K562 (cell line): ENCODE measurements at regions not wholly inside any gene's neighbourhood (a gene's known extent, or its start where the extent isn't known, plus 50 kb on each side); places are given as distances from the start of the nearest gene placed in this dataset.
A peak's percentile ranks its signal among the peaks of the same experiment; 100 is the strongest.

Experiments used
- ATAC-seq: fragments of 200-7000 bp; cut with Tn5 transposase; 3 replicates; pipeline ENCODE4 v1.9.1; 2020; ENCODE audit warnings: moderate library complexity
- BruUV-seq: library from RNA; stranded (reverse); fragments of 400-500 nt; replicated peaks from 2 replicates; lab custom pipeline; 2021; lab: Mats Ljungman, UMichigan
- CTCF ChIA-PET: fragments of 300-600 bp; formaldehyde crosslinking; extraction: SDS; loops from one replicate; lab custom pipeline; 2021; ENCODE audit warnings: low intra/inter-chr PET ratio; lab: Yijun Ruan, JAX
- POLR2A ChIA-PET: fragments of 300-600, 350-650 bp; sonication (Branson Sonifier 250); formaldehyde crosslinking; extraction: SDS; loops from one replicate; lab custom pipeline; 2021; ENCODE audit warnings: antibody characterized with exemption, inconsistent platforms; lab: Yijun Ruan, JAX
- DNase-seq, 4 experiments: peaks; one replicate each; pipeline versions ENCODE4 v3.0.0 to v3.0.0-alpha.2; 2011 to 2018; ENCODE audit warnings: low spot score in 3 of 4, mixed read lengths in 3 of 4; ENCODE audit errors: extremely low read depth in 1 of 4
- FAIRE-seq: peaks from 2 replicates; lab custom pipeline; 2011; peaks lifted over from hg19 to GRCh38; lab: Jason Lieb, UNC
- H2AFZ ChIP-seq: 2 replicates; pipeline ENCODE4 v1.6.0; 2011; ENCODE audit warnings: low read depth, low read length, control low read depth, inconsistent platforms
- H3K27ac ChIP-seq: fragments of 200-600 bp; 3 replicates; pipeline ENCODE4 v1.8.0; 2011; ENCODE audit warnings: low read depth, mild to moderate bottlenecking, control low read depth, inconsistent platforms, low read length, moderate library complexity, mixed read lengths; ENCODE audit errors: extremely low read depth
- H3K27me3 ChIP-seq, 2 experiments: fragments of 300-600 bp in 1 of 2; 2 replicates in 1 of 2; 3 replicates in 1 of 2; pipeline versions ENCODE4 v1.6.0 to v1.8.0; 2011; ENCODE audit warnings: inconsistent platforms in 2 of 2, low read length in 2 of 2, mild to moderate bottlenecking in 1 of 2, mixed read lengths in 1 of 2, moderate library complexity in 1 of 2; ENCODE audit not compliant: control insufficient read depth in 2 of 2, insufficient read depth in 2 of 2
- H3K36me3 ChIP-seq: fragments of 300-600 bp; 3 replicates; pipeline ENCODE4 v1.8.0; 2011; ENCODE audit warnings: mild to moderate bottlenecking, low read length, inconsistent platforms; ENCODE audit not compliant: control insufficient read depth, insufficient read depth
- H3K4me1 ChIP-seq, 2 experiments: fragments of 200-600 bp in 1 of 2; replicated peaks in 1 of 2; 2 replicates in 1 of 2; 3 replicates in 1 of 2; pipeline versions ENCODE4 v1.5.1 to v1.8.0; 2011; ENCODE audit warnings: inconsistent platforms in 2 of 2, low read length in 2 of 2, mild to moderate bottlenecking in 1 of 2, mixed read lengths in 1 of 2, moderate library complexity in 1 of 2; ENCODE audit not compliant: control insufficient read depth in 2 of 2, insufficient read depth in 2 of 2
- H3K4me2 ChIP-seq: 2 replicates; pipeline ENCODE4 v1.6.1; 2011; ENCODE audit warnings: low read length, control low read depth, inconsistent platforms, mixed read lengths; ENCODE audit not compliant: insufficient read depth
- H3K4me3 ChIP-seq: fragments of 200-600 bp; sonication (generic), shearing (Covaris generic); 2 replicates; pipeline ENCODE4 v1.5.1; 2016; ENCODE audit warnings: control low read depth, inconsistent platforms
- H3K79me2 ChIP-seq: fragments of 200-600 bp; 3 replicates; pipeline ENCODE4 v1.8.0; 2011; ENCODE audit warnings: low read length, inconsistent platforms; ENCODE audit not compliant: control insufficient read depth, insufficient read depth
- H3K9ac ChIP-seq, 2 experiments: 2 replicates each; pipeline versions ENCODE4 v1.6.0 to v1.6.1; 2011; ENCODE audit warnings: low read depth in 2 of 2, low read length in 2 of 2, control low read depth in 1 of 2, inconsistent platforms in 1 of 2, mild to moderate bottlenecking in 1 of 2, mixed read lengths in 1 of 2; ENCODE audit not compliant: insufficient read depth in 1 of 2
- H3K9me1 ChIP-seq: one replicate; pipeline ENCODE4 v1.6.0; 2011; ENCODE audit warnings: inconsistent platforms, mild to moderate bottlenecking, low read length, moderate library complexity; ENCODE audit not compliant: control insufficient read depth, insufficient read depth
- H3K9me3 ChIP-seq: replicated peaks from 2 replicates; pipeline ENCODE4 v1.5.1; 2011; ENCODE audit warnings: low read depth, low read length, inconsistent platforms; ENCODE audit not compliant: control insufficient read depth, insufficient read depth
- H4K20me1 ChIP-seq: replicated peaks from 2 replicates; pipeline ENCODE4 v1.6.1; 2011; ENCODE audit warnings: low read length, inconsistent platforms, mixed read lengths; ENCODE audit not compliant: control insufficient read depth, insufficient read depth
- CEBPG ChIP-seq, 3 experiments: fragments of 200-800 bp in 1 of 3; sonication (Bioruptor generic) in 1 of 3; sonication (generic) in 1 of 3; formaldehyde crosslinking in 1 of 3; IDR thresholded peaks in 2 of 3; conservative IDR thresholded peaks in 1 of 3; 2 replicates each; pipeline versions ENCODE4 v1.6.1 to v1.8.0; 2016 to 2022; ENCODE audit warnings: missing compliant biosample characterization in 2 of 3, missing genetic modification characterization in 2 of 3, mild to moderate bottlenecking in 1 of 3, missing genetic modification reagents in 1 of 3
- CTBP1 ChIP-seq: fragments of 450-650 bp; IDR thresholded peaks from 2 replicates; pipeline ENCODE4 v1.6.1; 2016; ENCODE audit warnings: borderline replicate concordance
- EHMT2 ChIP-seq: fragments of 450-650 bp; IDR thresholded peaks from 2 replicates; pipeline ENCODE4 v1.6.1; 2018; ENCODE audit warnings: antibody characterized with exemption
- MAFG ChIP-seq: fragments of 450-650 bp; conservative IDR thresholded peaks from 2 replicates; pipeline ENCODE4 v1.6.1; 2016; ENCODE audit warnings: missing genetic modification characterization, missing compliant biosample characterization
- ZSCAN32 ChIP-seq: fragments of 450-650 bp; formaldehyde crosslinking; IDR thresholded peaks from 2 replicates; pipeline ENCODE4 v1.4.0; 2020; ENCODE audit warnings: mild to moderate bottlenecking, moderate library complexity
- WGBS: fragments of 100-300 bp; shearing (Covaris generic); methylation state at CpG from one replicate; pipeline ENCODE4 v1.1.6; 2016; ENCODE audit warnings: low coverage, mixed read lengths; ENCODE audit not compliant: insufficient coverage; ENCODE audit errors: missing lambda C conversion rate; 5-methylcytosine and 5-hydroxymethylcytosine counted together
- in situ Hi-C: fragments of 300-500 bp; cut with MboI; formaldehyde crosslinking; loops from 4 replicates; pipeline ENCODE4 v1.15.0; 2018; ENCODE audit warnings: inconsistent platforms, mixed read lengths
- intact Hi-C: fragments of 100-400 bp; cut with micrococcal nuclease; formaldehyde crosslinking; loops from 2 replicates; pipeline ENCODE4 v1.14.2; 2022
- TF ChIP-seq, protein P1 (sequence below), 2 experiments: fragments of 450-650 bp in 1 of 2; sonication (generic) in 1 of 2; formaldehyde crosslinking in 1 of 2; IDR thresholded peaks in 1 of 2; conservative IDR thresholded peaks in 1 of 2; 2 replicates each; pipeline versions ENCODE4 v1.6.1 to v1.8.1; 2016 to 2023; ENCODE audit warnings: mild to moderate bottlenecking in 2 of 2, moderate library complexity in 2 of 2, inconsistent platforms in 1 of 2, missing genetic modification reagents in 1 of 2

DNA sequence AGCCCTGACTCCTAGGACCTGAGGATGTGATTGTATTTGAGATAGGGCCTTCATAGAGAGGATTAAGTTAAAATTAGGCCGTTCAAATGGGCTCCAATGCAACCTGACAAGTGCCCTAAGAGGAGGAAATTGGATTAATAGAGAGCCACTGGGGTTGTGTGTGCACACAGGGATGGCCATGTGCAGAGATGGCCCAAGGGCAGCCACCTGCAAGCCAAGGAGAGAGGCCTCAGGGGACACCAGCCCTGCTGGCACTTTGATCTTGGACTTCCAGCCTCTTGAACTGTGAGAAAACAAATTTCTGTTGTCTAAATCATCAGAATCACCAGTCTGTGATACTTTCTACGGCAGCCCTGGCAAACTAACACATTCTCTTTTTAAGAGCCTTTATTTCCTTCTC, 598.8 kb downstream of the UTRN start:
- intact Hi-C loops, result no loop called here
- FAIRE-seq (no peak), DNase-seq (no peak), ATAC-seq (no peak)
- Histone ChIP-seq H3K9me1 (no peaks in the 10 kb centered on the region), H3K4me3 (no peak overlapping the region), H3K4me2 (no peak overlapping the region), H4K20me1 (no peaks in the 10 kb centered on the region), H3K9me3 (no peaks in the 10 kb centered on the region), H3K9ac (no peak overlapping the region), H3K79me2 (no peaks in the 10 kb centered on the region), H3K36me3 (no peaks in the 10 kb centered on the region), H2AFZ (no peak overlapping the region), H3K27me3 (peaks cover 0 to 5% of the 10 kb centered on the region in 2 experiments; a peak in 2 of 5 replicates), H3K27ac (no peak overlapping the region), H3K4me1 (peaks cover 5 to 14% of the 10 kb centered on the region in 2 experiments; a peak in 2 of 5 replicates)
- BruUV-seq, result no TSS peak
- in situ Hi-C loops, result no loop called here
- CTCF ChIA-PET, result no interaction called here
- WGBS, result 7% methylated on average over 2 of the region's 2 CpGs
- TF ChIP-seq EHMT2, result no peak
- no peak for TF ChIP-seq MAFG (tag)
- POLR2A ChIA-PET, result no interaction called here

DNA sequence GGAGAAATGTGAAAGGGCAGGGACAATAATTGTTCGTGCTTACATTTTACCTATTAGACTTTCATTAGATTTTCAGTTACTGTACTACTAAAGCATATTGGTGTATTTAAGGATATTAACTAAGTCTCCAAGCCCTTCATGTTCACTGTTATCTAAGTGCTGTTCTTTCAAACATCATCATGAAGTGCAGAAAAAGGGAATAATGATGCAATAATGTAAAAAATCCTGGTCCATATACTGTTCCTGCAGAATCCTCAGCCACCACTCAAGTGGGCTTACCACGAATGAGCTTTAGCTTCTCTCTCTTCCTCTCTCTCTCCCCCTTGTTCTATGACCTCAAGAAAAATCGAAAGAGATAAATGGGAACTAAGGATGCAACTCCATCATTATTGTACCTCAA, 600.7 kb downstream of the UTRN start:
- peaks cover 5 to 14% of the 10 kb centered on the region in 2 experiments; a peak in 2 of 5 replicates for H3K4me1 ChIP-seq
- WGBS, result 15% methylated on average over 3 of the region's 3 CpGs
- 0 out of 2 replicates have a peak overlapping the region, but pooled peaks have one; percentile 45 for H3K4me2 ChIP-seq
- POLR2A ChIA-PET, result no interaction called here
- no peaks in the 10 kb centered on the region for H3K79me2 ChIP-seq
- H3K36me3 ChIP-seq, result no peaks in the 10 kb centered on the region
- ATAC-seq, result no peak
- H3K9ac ChIP-seq, result no peak overlapping the region
- in situ Hi-C loops (no loop called here), intact Hi-C loops (loop anchor here (2.0 kb wide), 1 partner anchor 301 kb away; no protein-coding TSS in a partner anchor)
- no peaks in the 10 kb centered on the region for H3K9me3 ChIP-seq
- FAIRE-seq, result no peak
- BruUV-seq, result no TSS peak
- no peaks in the 10 kb centered on the region for H4K20me1 ChIP-seq
- no peak overlapping the region for H3K27ac ChIP-seq
- no peak overlapping the region for H3K4me3 ChIP-seq
- no peak for DNase-seq
- H3K27me3 ChIP-seq, result no peaks in the 10 kb centered on the region; a peak in 1 of 5 replicates
- CTCF ChIA-PET, result no interaction called here
- no peak overlapping the region for H2AFZ ChIP-seq
- H3K9me1 ChIP-seq, result no peaks in the 10 kb centered on the region
- TF ChIP-seq CEBPG (CRISPR knock-in tag; IDR thresholded peaks at IDR 0.05) (no peak), CEBPG (tag; conservative IDR thresholded peaks at IDR 0.05 in 1 of 2, IDR thresholded peaks at IDR 0.05 in 1 of 2) (peak; percentile 56 to 83), CTBP1 (no peak), ZSCAN32 (CRISPR knock-in tag) (0 out of 2 replicates have a peak, but pooled peaks have one; percentile 38)
- TF ChIP-seq, protein P1, sequence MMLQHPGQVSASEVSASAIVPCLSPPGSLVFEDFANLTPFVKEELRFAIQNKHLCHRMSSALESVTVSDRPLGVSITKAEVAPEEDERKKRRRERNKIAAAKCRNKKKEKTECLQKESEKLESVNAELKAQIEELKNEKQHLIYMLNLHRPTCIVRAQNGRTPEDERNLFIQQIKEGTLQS (IDR thresholded peaks at IDR 0.05), result peak; percentile 74
- TF ChIP-seq, protein P1 (CRISPR knock-in tag; conservative IDR thresholded peaks at IDR 0.05), result no peak
